Muscle of back (tissue), 3 donors: ENCODE measurements at regions not wholly inside any gene's neighbourhood (a gene's known extent, or its start where the extent isn't known, plus 50 kb on each side); places are given as distances from the start of the nearest gene placed in this dataset.
A peak's percentile ranks its signal among the peaks of the same experiment; 100 is the strongest.

Source experiments
- DNase-seq, 3 donors: peaks; one replicate each; pipeline versions ENCODE4 v3.0.0 to v3.0.0-alpha.2; 2013

DNA sequence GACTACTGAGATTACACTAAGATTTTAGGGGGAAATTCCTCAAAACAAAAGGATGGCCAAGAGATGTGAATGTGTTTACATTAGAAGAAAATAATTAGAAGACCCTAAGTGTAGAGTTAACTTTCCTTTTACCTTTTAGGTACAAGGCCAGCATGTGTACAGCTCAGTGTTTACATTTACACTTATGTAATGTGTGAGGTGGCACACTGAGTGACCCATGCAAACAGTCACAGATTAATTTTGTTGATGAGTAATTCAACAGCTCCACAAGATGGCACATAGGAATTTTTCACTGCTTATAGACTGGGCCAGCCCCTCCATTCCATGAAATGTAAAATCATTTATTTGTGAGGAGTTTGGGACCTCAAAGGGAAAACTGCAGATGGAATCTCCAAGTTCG, 90.1 kb upstream of the SLC12A2 start:
- no peak for DNase-seq

DNA sequence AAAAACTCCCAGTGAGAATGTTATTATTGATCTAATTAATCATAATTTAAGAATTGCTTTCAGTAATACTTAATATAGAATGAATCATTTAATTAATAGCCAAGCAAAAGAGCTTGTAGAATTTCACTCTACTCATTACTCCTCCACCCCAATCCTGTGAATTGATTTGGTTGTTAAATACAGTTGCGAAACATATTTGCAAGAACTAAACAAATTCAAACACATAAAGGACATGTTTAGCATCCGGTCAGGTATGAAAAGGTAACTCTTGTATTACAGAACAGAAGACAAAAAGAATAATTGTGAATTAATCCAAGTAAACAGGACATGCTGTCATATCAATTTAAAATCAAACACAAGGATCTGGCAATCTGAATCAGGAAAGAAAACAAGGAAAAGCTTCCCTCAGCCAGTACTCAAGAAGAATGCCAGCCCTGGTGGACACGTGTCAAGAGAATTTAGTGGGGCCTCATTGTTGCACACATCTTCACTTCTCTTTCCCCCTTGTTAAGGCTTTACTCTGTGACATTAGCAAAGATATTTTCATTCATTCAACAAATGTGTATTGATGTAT, 89.4 kb upstream of the SLC12A2 start:
- DNase-seq = no peak

DNA sequence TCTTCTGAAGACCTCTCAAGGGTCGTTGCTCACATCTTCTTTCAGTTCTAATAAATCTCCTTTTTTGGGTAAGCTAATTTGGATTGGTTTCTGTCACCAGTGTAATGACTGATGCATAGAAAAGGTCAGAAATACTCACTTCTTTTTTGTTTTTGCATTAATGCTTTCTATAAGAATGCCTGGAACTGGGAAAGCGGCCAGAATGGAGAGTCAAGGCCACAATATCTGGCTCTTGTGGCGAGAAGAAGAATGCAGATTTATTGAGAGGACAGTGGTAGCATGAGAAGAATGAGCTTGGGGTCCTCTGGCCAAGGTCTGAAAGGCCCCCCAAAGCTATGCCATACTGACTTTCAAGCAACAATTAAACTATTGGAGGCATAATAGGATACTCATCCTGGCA, 88.0 kb upstream of the SLC12A2 start:
- no peak for DNase-seq

DNA sequence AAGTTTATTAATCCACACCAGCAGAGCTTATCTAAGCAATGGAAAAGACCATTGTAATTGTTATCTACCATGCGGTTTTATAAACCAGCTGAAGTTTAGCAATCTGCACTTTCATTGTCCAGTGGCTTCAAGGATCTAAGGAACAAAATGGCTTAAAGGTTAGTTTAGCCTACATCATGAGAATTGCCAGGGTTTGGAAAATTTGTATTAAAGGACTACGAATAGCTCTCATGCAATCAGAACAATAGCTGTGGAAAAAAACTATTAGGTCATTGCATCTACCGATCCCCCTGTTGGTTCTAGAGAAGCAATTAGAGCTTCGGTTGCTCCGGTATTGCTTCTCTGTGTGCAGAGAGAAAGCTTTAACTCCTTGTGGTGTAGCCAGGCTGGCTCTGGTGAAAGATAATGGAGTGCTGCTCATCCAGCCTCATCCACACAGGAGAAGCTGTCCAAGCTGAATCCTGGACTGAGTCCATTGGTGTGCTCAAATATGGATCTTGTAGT, 86.3 kb upstream of the SLC12A2 start:
- DNase-seq = peak in 1 of 3 donors; percentile 59

DNA sequence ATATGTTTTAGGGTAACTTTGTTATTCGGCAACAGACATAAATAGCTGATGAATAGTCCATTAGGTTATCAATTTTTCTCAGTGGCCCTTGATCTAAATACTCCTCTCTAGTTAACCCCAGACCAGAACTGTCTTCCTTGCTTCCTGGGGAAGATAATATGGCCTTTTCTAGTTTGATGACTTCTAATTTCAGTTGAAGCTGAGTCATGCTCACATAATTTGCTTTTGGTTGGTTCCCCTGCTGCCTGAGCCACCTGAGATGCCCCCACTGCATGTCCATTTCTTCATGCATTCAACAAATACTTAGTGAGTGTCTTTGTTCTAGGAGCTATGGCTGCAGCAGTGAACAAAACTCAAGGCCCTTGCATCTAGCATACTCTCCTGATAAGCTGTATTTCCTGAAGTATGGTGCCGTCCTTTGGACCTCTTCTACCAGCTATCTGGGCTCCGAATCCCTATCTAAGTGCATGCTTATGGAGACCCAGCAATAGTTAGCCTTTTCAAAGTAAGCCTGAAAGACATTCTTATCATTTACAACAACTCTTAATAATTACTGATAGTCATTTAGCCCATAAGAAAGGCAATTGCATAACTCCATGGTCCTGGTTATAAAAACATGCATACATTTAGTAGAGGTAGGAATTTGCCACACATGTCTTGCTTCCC, 84.5 kb upstream of the SLC12A2 start:
- no peak for DNase-seq

DNA sequence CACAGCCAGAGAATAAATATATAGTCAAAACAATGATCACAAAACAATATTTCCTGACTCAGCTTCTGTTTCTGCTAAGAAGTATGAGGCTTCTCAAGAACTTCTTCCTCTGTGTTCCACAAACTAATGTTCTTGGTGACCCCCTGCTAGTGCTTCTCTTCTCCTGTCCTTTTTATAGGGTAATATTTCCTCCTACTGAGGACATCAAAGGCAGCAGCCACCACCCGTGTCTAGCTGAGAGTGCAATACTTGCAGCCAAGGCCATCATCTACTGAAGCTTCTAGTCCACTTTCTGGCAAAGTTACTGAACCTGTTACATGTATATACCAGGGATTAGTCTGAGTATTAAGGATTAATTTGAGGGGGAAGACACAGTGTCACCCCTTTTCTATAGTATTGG, 83.7 kb upstream of the SLC12A2 start:
- no peak for DNase-seq

DNA sequence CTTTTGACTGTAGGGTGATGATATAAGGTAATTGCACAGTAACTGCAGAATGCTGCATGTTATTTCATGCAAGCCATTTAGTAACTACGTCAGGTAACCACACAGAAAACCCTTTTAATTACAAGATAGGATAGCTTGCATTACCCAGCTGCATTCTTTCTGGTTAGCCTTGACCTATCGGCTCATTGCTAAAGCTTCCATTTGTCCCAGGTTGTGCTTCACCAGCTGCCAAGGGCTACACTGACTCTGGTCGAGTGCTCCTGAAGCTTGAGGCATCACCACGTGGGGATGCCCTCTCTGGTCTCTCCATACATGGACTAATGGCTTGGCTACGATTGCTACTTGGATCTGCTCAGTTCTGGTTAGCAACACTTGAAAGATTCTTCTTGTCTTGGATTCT, 81.1 kb upstream of the SLC12A2 start:
- DNase-seq = no peak

DNA sequence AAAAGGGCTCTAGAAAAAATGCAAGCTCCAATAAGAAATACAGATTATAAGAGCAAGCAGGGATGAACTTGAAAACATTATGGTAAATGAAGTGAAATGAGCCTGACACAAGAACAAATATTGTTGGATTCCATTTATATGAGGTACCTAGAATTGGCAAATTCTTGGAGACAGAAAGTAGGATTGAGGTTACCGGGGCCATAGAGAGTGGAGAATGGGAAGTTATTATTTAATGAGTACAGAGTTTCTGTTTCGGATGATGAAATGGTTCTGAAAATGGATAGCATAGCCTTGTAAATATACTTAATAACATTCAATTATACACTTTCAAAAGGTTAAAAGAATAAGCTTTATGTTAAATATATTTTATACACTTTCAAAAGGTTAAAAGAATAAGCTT, 75.6 kb upstream of the SLC12A2 start:
- no peak for DNase-seq

DNA sequence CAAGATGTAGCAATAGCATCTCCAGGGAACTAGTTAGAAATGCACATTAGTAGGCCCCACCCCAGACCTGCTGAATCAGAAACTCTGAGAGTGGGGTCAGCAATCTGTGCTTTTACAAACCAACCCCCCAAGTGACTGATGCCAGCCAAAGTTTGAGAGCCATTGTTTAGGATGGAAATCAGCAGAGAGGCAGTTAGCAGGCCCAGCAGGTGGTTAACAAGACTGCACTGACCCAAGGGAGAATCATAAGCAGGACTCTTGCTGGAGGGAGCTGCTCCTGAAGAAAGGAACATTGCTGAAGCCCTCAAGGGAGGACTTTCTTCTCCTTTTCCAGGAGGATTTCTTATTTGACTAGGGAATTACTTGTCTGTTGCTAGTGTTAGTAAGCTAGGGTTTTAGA, 74.2 kb upstream of the SLC12A2 start:
- no peak for DNase-seq

DNA sequence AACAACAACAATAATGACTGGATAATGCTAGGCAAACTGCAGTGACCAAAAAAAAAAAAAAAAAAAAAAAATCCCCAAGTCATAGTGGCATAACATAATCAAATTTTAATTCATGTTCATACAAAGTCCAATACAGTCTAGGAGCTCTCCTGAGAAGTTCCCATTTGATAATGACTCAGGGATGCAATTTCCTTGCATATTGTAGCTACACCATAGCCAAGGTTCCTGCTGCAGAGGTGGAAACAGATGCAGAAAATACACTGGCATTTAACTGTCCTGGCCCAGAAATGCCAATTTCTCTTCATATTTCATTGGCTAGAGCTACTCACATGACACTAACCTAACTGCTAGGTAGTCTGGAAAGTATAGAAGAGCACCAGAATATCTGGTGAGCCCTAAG, 72.2 kb upstream of the SLC12A2 start:
- DNase-seq = no peak

DNA sequence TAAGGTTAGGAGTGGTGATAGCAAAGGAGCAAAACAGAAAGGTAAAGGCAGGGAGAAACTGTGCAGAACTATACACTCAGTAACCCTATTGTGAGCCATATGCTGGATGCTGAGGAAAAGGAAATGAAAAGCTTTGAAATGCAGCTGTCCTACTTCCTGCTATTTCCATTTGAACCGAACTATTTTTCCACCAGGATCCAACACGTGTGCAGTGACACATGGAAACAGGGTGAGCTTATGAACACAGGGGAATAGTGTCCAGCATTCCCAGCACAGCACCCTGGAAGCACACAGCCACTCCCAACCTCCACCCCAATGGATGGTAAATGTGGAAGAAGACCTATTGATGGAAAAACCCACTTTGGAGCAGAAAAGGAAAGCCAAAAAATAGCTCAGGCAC, 69.0 kb upstream of the SLC12A2 start:
- DNase-seq = peak in 2 of 3 donors; percentile 5 to 27

DNA sequence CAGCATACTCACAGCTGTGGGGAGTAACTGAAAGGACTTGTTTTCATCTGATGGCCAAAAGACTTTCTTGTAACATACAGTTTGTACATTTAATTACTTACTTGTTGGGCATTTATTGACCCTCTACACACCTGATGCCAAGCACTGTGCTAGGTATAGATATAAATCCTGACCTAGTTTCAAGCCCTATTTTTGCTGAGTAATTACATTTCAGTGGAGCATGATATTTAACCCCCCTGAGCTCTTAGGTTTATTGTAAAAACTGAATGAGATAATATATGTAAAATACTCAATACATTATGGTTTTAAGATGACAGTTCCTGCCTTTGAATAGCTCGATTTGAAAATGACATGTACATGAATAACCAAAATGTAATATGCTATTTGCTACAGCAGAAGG, 68.1 kb upstream of the SLC12A2 start:
- DNase-seq = no peak

DNA sequence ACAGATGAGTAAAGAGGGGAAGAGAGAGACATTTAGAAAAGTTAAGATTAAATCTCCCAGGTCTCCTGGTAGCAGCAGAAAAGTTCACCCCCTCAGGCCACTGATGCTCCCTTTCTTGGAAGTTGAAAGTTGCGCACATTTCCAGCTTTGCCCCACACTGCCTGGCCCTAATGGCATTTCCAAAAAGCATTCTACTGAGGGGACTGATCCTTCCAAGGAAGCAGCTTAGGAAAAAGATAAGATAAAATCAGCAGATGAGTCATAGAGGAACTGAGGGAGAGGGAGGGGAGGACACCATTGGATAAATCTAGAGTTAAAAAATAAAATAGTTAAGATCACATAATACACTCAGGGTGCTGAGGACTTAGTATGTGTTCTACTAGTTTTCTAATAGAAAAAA, 67.6 kb upstream of the SLC12A2 start:
- no peak for DNase-seq

DNA sequence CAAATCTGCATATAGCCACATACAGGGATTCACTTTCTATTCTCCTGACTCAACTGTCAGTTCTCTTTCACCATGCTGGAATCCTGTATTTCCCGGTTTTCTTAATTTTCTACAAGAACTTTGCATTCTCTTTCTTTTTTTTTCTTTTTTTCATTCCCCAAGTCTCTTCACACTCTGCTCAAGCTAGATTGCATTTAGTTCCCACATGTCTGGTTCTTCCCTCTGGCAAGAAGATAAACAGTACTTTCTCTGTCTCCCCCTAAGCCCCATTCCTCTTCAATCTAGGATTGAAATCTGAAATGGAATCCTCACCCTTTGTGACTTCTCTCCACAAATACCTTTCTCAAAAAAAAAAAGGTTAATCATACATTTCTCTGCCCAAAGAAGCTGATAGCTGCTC, 64.2 kb upstream of the SLC12A2 start:
- no peak for DNase-seq

DNA sequence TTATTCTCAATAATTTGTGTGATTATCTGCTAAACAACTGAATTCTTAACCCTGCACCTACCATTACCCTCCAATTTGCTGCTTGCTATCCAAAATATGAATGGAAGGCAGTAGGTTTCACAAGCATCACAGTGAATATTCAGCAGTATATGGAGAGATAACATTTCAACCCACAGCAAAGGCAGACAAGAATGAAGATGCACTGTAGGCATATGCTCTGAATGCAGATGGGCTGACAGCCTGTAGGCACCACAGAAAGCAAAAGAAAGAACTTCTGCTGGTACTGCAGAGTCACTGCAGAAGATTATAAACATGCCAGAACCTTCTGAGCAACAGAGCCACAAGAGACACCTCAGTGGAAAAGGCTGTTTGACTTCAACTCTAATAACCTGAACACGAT, 63.6 kb upstream of the SLC12A2 start:
- no peak for DNase-seq

DNA sequence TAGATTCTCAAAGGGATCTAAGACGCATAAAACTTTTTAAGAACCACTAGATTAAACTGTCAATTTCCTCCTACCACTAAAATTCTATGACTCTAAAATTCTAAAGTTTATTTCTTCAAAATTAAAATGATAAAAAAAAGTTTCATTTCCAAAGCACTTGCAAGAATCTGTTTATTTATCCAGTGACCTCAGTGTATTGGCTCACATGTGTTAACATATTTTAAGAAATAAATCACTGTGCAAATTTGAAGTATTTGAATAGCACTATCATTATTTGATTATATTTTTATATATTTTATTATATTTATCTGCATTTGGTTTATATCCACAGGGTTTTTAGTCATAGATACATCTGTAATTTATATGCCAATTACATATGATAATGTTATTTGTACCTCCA, 62.2 kb upstream of the SLC12A2 start:
- no peak for DNase-seq
